HG02759 (cell line): ENCODE measurements at regions not wholly inside any gene's neighbourhood (a gene's known extent, or its start where the extent isn't known, plus 50 kb on each side); places are given as distances from the start of the nearest gene placed in this dataset.

Experiments
- ATAC-seq: cut with Tn5 transposase; IDR thresholded peaks from one replicate; pipeline ENCODE4 v1.9.1; 2021; ENCODE audit warnings: mild to moderate bottlenecking, moderate library complexity; ENCODE audit not compliant: unreplicated experiment

- no peak for ATAC-seq
Measured at GRCh38 chr3:21142949-21143348, 608.1 kb downstream of the ZNF385D start.

DNA sequence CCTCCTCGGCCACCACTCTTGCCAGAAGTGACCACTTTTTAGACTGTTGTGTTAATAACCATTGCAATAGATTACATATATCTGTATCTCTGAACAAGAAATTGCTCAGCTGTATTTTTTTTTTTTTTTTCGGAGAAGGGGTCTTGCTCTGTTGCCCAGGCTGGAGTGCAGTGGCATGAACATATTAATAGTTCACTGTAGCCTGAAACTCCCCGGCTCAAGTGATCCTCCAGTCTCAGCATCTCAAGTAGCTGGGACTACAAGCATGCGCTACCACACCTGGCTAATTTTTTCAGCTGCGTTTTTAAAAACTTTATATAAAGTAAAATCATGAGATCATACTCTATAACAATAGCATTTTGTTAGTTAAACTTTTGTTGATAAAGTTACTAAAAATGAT is 609.0 kb downstream of the ZNF385D start:
- ATAC-seq: no peak

DNA sequence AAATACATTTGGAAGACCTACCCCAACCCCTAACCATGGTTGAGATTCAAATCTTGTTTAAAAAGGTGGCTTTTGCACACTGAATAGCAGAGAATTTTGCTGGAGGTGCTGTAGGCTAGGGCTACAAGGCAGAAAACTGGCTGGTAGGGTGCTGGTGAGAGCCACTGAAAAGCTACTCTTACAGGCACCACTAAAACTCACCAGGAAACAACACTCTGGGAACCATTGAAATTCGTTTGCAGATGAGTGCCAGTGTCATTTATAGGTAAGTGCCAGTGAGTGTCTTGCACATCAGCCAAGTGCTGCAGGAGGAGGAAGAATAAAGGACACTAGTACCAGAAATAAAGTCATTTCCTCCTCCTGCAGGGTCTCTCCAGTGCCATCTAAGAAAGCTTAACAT is 610.2 kb downstream of the ZNF385D start:
- no peak for ATAC-seq

DNA sequence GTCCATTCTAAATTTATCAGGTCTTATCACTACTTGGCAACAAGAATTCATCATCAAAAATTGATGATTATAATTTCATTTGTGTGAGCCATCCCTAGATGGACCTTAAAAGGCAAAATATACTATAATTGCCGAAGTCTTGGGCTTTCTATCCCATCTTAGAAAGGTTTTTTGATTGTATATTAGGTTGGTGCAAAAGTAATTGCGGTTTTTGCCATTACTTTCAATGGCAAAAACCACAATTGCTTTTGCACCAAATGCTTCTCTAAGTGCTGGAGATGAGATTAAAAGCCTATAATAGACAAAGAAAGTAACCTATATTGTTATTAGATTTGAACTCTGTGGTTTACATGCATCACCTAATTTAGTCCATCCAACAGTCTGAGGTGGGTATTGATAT is 612.9 kb downstream of the ZNF385D start:
- ATAC-seq: no peak

DNA sequence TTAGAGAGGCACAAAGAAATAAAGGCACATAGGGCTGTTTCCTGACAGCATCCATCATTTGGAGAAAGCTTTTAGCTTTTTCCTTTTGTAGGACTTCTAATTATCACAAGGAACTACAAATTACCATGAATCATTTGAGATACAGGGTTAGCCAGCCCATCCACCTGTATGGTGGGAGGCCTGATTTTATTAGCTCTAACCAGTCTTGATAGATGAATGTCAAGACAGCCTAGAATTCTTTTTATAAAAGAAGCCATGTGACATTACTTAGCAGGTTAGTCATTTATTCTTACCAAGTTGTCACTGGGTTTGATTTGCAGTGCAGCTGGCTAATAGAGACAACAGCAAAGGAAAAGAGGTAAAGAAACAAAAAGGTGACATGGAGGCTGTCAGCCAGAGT is 618.1 kb downstream of the ZNF385D start:
- ATAC-seq: no peak

GRCh38 chr3:21120826-21121225 is 630.2 kb downstream of the ZNF385D start:
- ATAC-seq: no peak

DNA sequence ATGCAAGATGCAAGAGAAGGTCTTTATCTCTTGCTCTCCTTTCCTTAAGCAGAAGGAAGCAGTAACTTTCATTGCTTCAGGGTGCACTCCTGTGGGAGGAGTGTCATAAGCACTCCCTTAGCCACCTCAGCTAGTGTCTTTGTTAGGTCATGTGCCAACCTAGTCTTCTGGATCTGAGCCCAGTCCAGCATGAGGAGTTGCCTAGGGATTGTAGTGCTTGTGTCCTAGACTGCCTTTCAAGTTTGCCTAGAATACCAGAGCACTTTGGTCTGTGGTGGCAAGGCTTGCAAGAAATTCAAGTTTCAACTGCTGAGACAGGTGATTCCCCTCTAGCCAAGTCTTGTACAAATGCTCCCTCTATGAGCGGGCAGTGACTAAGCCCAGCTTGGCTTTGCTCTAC is 633.6 kb downstream of the ZNF385D start:
- no peak for ATAC-seq

- no peak for ATAC-seq
Measured at GRCh38 chr3:21109056-21109455, 642.0 kb downstream of the ZNF385D start.

DNA sequence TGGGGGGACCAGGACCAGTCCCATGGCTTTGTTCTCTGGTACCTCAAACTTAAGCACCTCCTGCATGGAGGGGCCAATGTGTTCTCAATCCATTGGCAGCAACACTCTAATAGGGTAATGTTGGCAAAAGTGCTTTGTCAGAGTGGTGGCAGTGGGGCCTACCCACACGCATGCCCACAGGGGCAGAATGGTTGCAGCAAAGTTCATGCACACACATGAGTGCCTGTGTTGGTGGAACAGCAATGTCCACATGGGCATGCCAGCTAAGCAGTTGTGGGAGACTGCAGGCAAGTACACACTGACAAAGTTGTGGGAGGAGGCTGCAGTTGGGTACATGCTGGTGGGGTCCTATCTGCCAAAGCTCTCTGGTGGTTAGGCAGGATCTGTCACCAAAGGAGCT is 645.2 kb downstream of the ZNF385D start:
- no peak for ATAC-seq

DNA sequence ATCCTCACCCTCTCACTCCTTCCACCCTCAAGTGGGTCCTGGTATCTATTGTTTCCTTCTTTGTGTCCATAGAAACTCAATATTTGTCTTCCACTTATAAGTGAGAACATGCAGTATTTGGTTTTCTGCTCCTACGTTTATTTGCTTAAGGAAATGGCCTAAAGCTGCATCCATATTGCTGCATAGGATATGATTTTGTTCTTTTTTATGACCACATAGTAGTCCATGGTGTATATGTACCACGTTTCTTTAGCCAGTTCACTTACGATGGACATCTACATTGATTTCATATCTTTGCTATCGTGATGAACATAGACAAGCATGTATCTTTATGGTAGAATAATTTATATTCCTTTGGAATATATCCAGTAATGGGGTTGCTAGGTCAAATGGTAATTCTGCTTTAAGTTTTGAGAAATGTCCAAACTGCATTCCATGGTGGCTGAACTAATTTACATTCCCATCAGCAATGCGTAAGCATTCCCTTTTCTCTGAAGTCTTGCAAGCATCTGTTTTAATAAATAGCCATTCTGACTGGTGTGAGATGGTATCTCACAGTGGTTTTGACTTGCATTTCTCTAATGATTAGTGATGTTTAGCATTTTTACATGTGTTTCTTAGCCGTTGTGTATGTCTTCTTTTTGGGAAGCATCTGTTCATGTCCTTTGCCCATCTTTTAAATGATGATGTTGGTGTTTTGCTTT is 650.2 kb downstream of the ZNF385D start:
- ATAC-seq: no peak

DNA sequence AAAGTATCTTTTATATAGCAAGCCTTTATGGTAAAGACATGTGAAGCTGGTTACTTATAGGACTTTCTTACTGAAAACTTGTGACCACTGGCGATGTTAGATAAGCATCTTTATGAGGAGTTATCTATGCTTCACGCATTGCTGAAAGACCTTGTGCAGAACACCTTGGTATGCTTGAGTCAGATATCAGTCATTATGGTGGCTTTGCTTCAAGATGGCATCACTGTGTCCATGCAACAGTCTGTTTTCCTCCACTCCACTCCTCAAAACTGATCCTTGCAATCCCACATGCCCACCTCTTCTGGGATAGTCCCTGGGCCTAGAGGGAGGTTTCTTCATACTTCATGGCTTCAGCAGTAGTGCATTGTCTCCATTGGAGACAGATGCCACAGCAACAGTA is 656.3 kb downstream of the ZNF385D start:
- no peak for ATAC-seq

- ATAC-seq: no peak
Measured at GRCh38 chr3:21073561-21073960, 677.4 kb downstream of the ZNF385D start.

DNA sequence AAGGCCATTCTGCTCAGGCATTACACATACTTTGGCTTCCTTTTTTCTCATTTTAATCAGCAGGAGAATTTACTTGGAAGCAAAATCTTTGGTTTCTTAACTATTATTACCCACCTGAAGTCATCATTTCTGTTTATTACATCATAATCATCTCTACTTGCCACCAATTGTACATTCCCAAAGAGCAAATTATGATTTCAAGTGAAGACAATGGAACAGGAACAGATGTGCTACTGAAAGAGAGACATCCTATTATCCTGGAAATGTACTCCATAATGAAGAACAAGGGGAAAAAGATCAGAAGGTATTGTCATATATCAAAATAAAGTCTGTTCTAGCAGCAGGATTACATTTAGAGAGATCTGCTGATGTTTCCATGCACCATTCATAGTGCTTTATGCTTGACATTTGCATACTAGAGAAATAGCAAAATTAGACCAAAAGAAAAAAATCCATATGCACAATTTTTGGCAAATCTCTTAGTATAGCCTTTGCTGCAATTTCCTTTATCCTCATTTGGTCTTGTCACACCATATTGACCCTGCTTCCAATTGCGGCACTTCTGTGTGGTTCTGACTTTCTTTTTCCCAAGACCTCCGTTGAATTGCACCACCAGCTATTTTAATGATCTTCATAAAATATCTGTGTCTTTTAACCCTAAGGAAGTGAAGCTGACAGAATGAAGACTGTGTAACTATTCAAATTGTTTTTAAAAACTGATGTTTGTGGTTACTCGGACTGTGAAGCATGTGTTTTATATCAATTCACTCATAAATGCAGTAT is 683.8 kb downstream of the ZNF385D start:
- no peak for ATAC-seq

- no peak for ATAC-seq
Measured at GRCh38 chr3:21062831-21063294, 688.1 kb downstream of the ZNF385D start.

- ATAC-seq: no peak
Measured at GRCh38 chr3:21059404-21059803, 691.6 kb downstream of the ZNF385D start.

DNA sequence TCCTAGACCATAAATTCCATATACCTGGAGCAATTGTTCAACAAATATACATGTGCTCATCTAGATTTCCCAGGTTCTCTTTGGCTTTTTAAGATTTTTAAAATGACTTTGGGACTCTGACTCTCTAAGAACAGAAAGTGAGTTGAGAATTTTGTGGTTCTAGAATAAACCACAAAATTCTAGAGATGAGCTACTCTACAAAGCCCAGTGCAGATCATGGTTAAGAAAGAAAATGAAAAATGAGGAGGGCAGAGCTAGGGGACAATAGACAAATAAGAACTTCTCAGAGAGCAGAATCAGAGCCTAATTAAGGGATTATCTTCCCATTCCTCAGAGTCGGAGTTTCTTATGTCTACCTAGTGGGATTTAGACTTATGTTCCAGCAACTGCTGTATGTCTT is 694.7 kb downstream of the ZNF385D start:
- ATAC-seq: no peak

DNA sequence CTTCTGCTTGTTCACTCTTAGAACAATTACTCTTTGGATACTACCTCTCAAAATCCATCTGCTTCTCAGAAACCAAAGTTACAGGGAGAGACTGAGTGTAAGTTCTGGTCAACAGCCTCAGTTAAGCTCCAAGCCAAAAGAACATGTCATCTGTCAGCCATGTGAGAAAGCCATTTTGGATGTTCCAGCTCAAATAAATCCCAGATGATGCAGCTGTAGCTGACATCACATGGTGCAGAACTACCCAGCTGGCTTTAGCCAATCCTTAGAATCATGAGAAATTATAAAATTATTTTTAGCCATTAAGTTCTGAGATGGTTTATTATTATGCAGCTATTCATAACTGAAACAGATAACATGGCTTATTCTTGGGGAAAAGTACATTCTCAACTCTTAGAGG is 696.0 kb downstream of the ZNF385D start:
- no peak for ATAC-seq

- no peak for ATAC-seq
Measured at GRCh38 chr3:21054064-21054463, 696.9 kb downstream of the ZNF385D start.

- no peak for ATAC-seq
Measured at GRCh38 chr3:21049334-21050062, 701.5 kb downstream of the ZNF385D start.

- no peak for ATAC-seq
Measured at GRCh38 chr3:21043139-21043538, 707.9 kb downstream of the ZNF385D start.

DNA sequence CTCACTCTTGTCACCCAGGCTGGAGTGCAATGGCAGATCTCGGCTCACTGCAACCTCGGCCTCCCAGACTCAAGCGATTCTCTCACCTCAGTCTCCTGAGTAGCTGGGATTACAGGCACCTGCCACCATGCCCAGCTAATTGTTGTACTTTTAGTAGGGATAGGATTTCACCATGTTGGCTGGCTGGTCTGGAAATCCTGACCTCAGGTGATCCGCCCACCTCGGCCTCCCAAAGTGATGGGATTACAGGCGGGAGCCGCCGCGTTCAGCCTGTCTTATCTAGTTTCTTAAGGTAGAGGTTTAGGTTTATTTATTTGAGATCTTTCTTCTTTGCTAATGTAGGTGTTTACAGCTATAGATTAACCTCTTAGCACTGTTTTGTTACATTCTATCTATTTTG is 708.8 kb downstream of the ZNF385D start:
- no peak for ATAC-seq

GRCh38 chr3:21041621-21042020 is 709.4 kb downstream of the ZNF385D start:
- no peak for ATAC-seq
